ENCODE measurements at regions not wholly inside any gene's neighbourhood (a gene's known extent, or its start where the extent isn't known, plus 50 kb on each side); places are given as distances from the start of the nearest gene placed in this dataset.

GRCh38 chr7:32191305-32191704 is 121.1 kb upstream of the PDE1C start:
- Histone ChIP-seq H3K27ac (ENCODE audit: low read depth in 1 of 2, low read length in 2 of 2) (no peak overlapping the region), H3K4me3 (ENCODE audit: low read depth in 1 of 3, low read length in 3 of 3) (no peak overlapping the region), H3K9me3 (ENCODE audit: control insufficient read depth in 4 of 4, low read length in 3 of 4) (peaks cover 0 to 13% (median under 1%) of the 10 kb centered on the region in 4 donors), H3K27me3 (ENCODE audit: control insufficient read depth in 4 of 4, insufficient read depth in 4 of 4, low read length in 3 of 4) (peaks cover 0 to 11% (median 0%) of the 10 kb centered on the region in 4 donors), H3K4me1 (ENCODE audit: control insufficient read depth in 4 of 4, insufficient read depth in 4 of 4, low read length in 3 of 4) (no peaks in the 10 kb centered on the region), H3K36me3 (ENCODE audit: control insufficient read depth in 4 of 4, insufficient read depth in 3 of 4, low read depth in 1 of 4, low read length in 3 of 4) (no peaks in the 10 kb centered on the region), H3K9ac (ENCODE audit: low read depth in 1 of 2, low read length in 2 of 2) (no peak overlapping the region)
- 80% methylated on average over 2 of the region's 2 CpGs for WGBS
- DNase-seq (ENCODE audit: low spot score), result no peak
- TF ChIP-seq JUND (IDR thresholded peaks at IDR 0.05) (no peak), SP1 (IDR thresholded peaks at IDR 0.05) (no peak), RXRA (IDR thresholded peaks at IDR 0.05) (no peak), MAX (IDR thresholded peaks at IDR 0.05) (no peak), YY1 (IDR thresholded peaks at IDR 0.05) (no peak), EGR1 (IDR thresholded peaks at IDR 0.05; ENCODE audit: low read depth in 2 of 2) (no peak), NR2F2 (IDR thresholded peaks at IDR 0.05) (no peak), CTCF (IDR thresholded peaks at IDR 0.05; ENCODE audit: low read depth, low read length, missing input control) (no peak), HNF4A (conservative IDR thresholded peaks at IDR 0.05) (no peak), GABPA (IDR thresholded peaks at IDR 0.05 in 1 of 2, conservative IDR thresholded peaks at IDR 0.05 in 1 of 2) (no peak), HNF4G (IDR thresholded peaks at IDR 0.05) (no peak), ATF3 (IDR thresholded peaks at IDR 0.05) (no peak)

GRCh38 chr7:32179567-32179966 is 109.4 kb upstream of the PDE1C start:
- Histone ChIP-seq H3K9ac (ENCODE audit: low read depth in 1 of 2, low read length in 2 of 2) (no peak overlapping the region), H3K36me3 (ENCODE audit: control insufficient read depth in 4 of 4, insufficient read depth in 3 of 4, low read depth in 1 of 4, low read length in 3 of 4) (no peaks in the 10 kb centered on the region), H3K4me3 (ENCODE audit: low read depth in 1 of 3, low read length in 3 of 3) (no peak overlapping the region), H3K27me3 (ENCODE audit: control insufficient read depth in 4 of 4, insufficient read depth in 4 of 4, low read length in 3 of 4) (no peaks in the 10 kb centered on the region), H3K27ac (ENCODE audit: low read depth in 1 of 2, low read length in 2 of 2) (no peak overlapping the region), H3K9me3 (ENCODE audit: control insufficient read depth in 4 of 4, low read length in 3 of 4) (no peaks in the 10 kb centered on the region), H3K4me1 (ENCODE audit: control insufficient read depth in 4 of 4, insufficient read depth in 4 of 4, low read length in 3 of 4) (no peaks in the 10 kb centered on the region)
- no peak for TF ChIP-seq FOXA1 (IDR thresholded peaks at IDR 0.05)
- TF ChIP-seq YY1 (IDR thresholded peaks at IDR 0.05), result no peak
- TF ChIP-seq TAF1 (conservative IDR thresholded peaks at IDR 0.05), result no peak
- DNase-seq (ENCODE audit: low spot score), result no peak
- 54% methylated on average over 1 of the region's 1 CpG for WGBS

- WGBS, result 78% methylated on average over 7 of the region's 7 CpGs
- Histone ChIP-seq H3K9me3 (ENCODE audit: control insufficient read depth in 4 of 4, low read length in 3 of 4) (no peaks in the 10 kb centered on the region), H3K36me3 (ENCODE audit: control insufficient read depth in 4 of 4, insufficient read depth in 3 of 4, low read depth in 1 of 4, low read length in 3 of 4) (no peaks in the 10 kb centered on the region), H3K4me1 (ENCODE audit: control insufficient read depth in 4 of 4, insufficient read depth in 4 of 4, low read length in 3 of 4) (no peaks in the 10 kb centered on the region), H3K27ac (ENCODE audit: low read depth in 1 of 2, low read length in 2 of 2) (no peak overlapping the region), H3K4me3 (ENCODE audit: low read depth in 1 of 3, low read length in 3 of 3) (no peak overlapping the region), H3K9ac (ENCODE audit: low read depth in 1 of 2, low read length in 2 of 2) (no peak overlapping the region), H3K27me3 (ENCODE audit: control insufficient read depth in 4 of 4, insufficient read depth in 4 of 4, low read length in 3 of 4) (no peaks in the 10 kb centered on the region)
- no peak for TF ChIP-seq GABPA (IDR thresholded peaks at IDR 0.05 in 1 of 2, conservative IDR thresholded peaks at IDR 0.05 in 1 of 2)
- TF ChIP-seq EGR1 (IDR thresholded peaks at IDR 0.05; ENCODE audit: low read depth in 2 of 2), result no peak
- no peak for TF ChIP-seq ZBTB33 (IDR thresholded peaks at IDR 0.05)
- TF ChIP-seq CTCF (IDR thresholded peaks at IDR 0.05; ENCODE audit: low read depth, low read length, missing input control), result no peak
- DNase-seq (ENCODE audit: low spot score), result no peak
Observed at GRCh38 chr7:32178677-32179366, 108.6 kb upstream of the PDE1C start.
